PFSK-1 (cell line): ENCODE measurements at regions not wholly inside any gene's neighbourhood (a gene's known extent, or its start where the extent isn't known, plus 50 kb on each side); places are given as distances from the start of the nearest gene placed in this dataset.

Source experiments
- POLR2AphosphoS5 ChIP-seq: IDR thresholded peaks from 2 replicates; pipeline ENCODE4 v1.6.1; 2012; ENCODE audit warnings: low read depth, mild to moderate bottlenecking, control low read depth, low read length, moderate library complexity
- SIN3A ChIP-seq: IDR thresholded peaks from 2 replicates; pipeline ENCODE4 v1.6.1; 2012; ENCODE audit warnings: mild to moderate bottlenecking, low read length, moderate library complexity, borderline replicate concordance; ENCODE audit not compliant: insufficient read depth
- TAF1 ChIP-seq: IDR thresholded peaks from 2 replicates; pipeline ENCODE4 v1.6.1; 2012; ENCODE audit warnings: low read length, control low read depth, borderline replicate concordance; ENCODE audit not compliant: insufficient read depth

GRCh38 chr1:221812905-221813597 is 71.2 kb upstream of the DUSP10 start:
- TF ChIP-seq POLR2AphosphoS5 (no peak), TAF1 (no peak), SIN3A (no peak)
